ENCODE measurements at regions not wholly inside any gene's neighbourhood (a gene's known extent, or its start where the extent isn't known, plus 50 kb on each side); places are given as distances from the start of the nearest gene placed in this dataset.

DNA sequence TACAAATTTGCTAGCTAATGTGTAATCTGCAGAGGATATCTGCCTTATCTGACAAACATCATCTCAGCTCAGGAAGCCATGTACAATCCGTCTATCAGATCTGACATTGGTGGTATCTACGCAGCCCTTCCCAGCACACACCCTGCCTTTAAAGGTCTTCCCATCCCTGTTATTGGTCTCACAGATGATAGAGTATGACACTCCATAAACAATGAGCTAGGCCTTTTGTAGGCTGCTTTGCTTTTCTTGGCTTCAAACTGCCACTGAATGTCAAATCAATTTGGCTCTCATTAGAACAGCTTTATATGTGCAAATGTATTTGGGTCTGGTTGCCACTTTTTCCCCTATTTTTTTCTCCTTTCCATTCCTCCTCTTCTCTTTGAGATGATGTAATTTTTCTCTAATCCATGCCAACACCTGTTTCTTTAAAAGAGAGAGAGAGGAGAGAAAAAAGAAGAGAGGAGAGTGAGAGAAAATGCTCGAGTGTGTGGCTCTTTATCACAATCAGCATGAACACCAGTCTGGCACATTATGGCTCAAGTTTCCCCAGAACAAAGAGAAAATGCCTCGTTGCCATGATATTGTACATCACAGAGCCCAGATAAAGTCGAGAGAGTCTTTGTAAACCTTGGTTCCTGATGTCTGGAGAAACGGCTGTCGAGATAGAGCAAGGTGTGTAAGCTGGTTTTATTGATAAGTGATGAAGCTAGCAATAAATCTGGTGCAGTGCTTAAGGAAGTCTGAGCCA, 80.8 kb upstream of the DPH6 start:
- peak overlapping the region; percentile 44 for H3K27ac Mint-ChIP-seq
- peaks cover 4% of the 10 kb centered on the region for H3K9me3 Mint-ChIP-seq
- TF ChIP-seq, protein P1, sequence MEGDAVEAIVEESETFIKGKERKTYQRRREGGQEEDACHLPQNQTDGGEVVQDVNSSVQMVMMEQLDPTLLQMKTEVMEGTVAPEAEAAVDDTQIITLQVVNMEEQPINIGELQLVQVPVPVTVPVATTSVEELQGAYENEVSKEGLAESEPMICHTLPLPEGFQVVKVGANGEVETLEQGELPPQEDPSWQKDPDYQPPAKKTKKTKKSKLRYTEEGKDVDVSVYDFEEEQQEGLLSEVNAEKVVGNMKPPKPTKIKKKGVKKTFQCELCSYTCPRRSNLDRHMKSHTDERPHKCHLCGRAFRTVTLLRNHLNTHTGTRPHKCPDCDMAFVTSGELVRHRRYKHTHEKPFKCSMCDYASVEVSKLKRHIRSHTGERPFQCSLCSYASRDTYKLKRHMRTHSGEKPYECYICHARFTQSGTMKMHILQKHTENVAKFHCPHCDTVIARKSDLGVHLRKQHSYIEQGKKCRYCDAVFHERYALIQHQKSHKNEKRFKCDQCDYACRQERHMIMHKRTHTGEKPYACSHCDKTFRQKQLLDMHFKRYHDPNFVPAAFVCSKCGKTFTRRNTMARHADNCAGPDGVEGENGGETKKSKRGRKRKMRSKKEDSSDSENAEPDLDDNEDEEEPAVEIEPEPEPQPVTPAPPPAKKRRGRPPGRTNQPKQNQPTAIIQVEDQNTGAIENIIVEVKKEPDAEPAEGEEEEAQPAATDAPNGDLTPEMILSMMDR (IDR thresholded peaks at IDR 0.05): no peak
- no peak for DNase-seq
- peaks cover 5% of the 10 kb centered on the region for H3K36me3 Mint-ChIP-seq (ENCODE audit: low read depth)
- H3K4me1 Mint-ChIP-seq: peaks cover 25% of the 10 kb centered on the region
- peaks cover 7% of the 10 kb centered on the region for H3K27me3 Mint-ChIP-seq (ENCODE audit: low read depth, poor library complexity)
- H3K4me3 Mint-ChIP-seq: no peak overlapping the region

- no peak overlapping the region for H3K4me3 Mint-ChIP-seq
- H3K4me1 Mint-ChIP-seq: peaks cover 25% of the 10 kb centered on the region
- H3K27ac Mint-ChIP-seq: no peak overlapping the region
- H3K36me3 Mint-ChIP-seq (ENCODE audit: low read depth): peaks cover 5% of the 10 kb centered on the region
- H3K27me3 Mint-ChIP-seq (ENCODE audit: low read depth, poor library complexity): peaks cover 7% of the 10 kb centered on the region
- peaks cover 4% of the 10 kb centered on the region for H3K9me3 Mint-ChIP-seq
- DNase-seq: no peak
- TF ChIP-seq, protein P1 (IDR thresholded peaks at IDR 0.05): no peak
These were observed 81.7 kb upstream of the DPH6 start for GRCh38 chr15:35627696-35628095.

DNA sequence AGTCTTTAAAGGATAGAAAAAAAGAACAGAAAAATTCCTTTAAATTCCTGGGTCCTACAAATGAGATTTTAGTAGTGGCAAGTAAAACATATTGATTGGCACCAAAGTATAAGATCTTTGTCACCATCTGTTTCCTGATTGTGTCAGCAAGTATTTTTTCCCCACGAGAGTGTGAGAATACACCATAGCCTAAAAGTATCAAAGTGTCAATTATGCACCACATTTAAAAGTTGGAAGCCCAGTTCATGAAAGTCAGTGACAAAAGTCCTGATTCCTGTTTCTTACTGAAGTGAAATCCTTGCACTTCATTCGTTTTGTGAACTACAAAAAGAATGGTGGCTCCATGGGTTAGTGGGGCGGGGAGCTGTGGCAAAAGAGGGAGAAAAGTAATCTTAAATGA, 83.8 kb upstream of the DPH6 start:
- Mint-ChIP-seq H3K4me1 (peaks cover 25% of the 10 kb centered on the region), H3K27ac (no peak overlapping the region)

DNA sequence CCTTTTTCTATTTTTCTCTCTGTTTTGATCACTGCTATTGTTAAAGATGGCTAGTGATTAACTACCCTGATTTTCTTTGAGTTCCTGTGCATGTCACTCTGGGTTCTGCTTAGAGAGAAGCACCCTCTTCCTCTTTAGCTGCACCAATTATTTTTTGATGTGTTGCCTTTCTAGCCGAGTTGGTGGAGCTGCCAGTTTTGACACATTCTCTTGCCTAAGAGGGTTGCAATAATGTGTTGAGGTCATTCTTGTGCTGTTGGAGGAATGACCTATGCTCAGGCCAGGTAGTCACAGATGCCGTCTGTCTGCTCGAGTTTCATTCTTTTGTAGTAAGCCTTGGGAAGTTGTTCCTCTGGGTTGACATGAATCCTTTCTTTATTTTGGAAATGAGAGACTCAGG, 84.6 kb upstream of the DPH6 start:
- no peaks in the 10 kb centered on the region for H3K9me3 Mint-ChIP-seq
- H3K27ac Mint-ChIP-seq: no peak overlapping the region
- no peak overlapping the region for H3K4me3 Mint-ChIP-seq
- peaks cover 4% of the 10 kb centered on the region for H3K27me3 Mint-ChIP-seq (ENCODE audit: low read depth, poor library complexity)
- H3K4me1 Mint-ChIP-seq: peaks cover 25% of the 10 kb centered on the region
- H3K36me3 Mint-ChIP-seq (ENCODE audit: low read depth): no peaks in the 10 kb centered on the region
- TF ChIP-seq, protein P1 (IDR thresholded peaks at IDR 0.05): no peak
- no peak for DNase-seq

More for the DNA sequence above, 83.8 kb upstream of the DPH6 start:
- Mint-ChIP-seq H3K27me3 (ENCODE audit: low read depth, poor library complexity) (peaks cover 4% of the 10 kb centered on the region), H3K36me3 (ENCODE audit: low read depth) (peaks cover under 1% of the 10 kb centered on the region), H3K9me3 (peaks cover under 1% of the 10 kb centered on the region), H3K4me3 (no peak overlapping the region)
- no peak for DNase-seq
- TF ChIP-seq, protein P1 (IDR thresholded peaks at IDR 0.05): no peak

GRCh38 chr15:35630985-35631384, 85.0 kb upstream of the DPH6 start:
- H3K4me3 Mint-ChIP-seq: no peak overlapping the region
- no peak for DNase-seq
- no peak overlapping the region for H3K27ac Mint-ChIP-seq
- H3K9me3 Mint-ChIP-seq: no peaks in the 10 kb centered on the region
- no peaks in the 10 kb centered on the region for H3K36me3 Mint-ChIP-seq (ENCODE audit: low read depth)
- H3K27me3 Mint-ChIP-seq (ENCODE audit: low read depth, poor library complexity): peaks cover 4% of the 10 kb centered on the region
- peaks cover 25% of the 10 kb centered on the region for H3K4me1 Mint-ChIP-seq
- TF ChIP-seq, protein P1 (IDR thresholded peaks at IDR 0.05): no peak

- Mint-ChIP-seq H3K27me3 (ENCODE audit: low read depth, poor library complexity) (peaks cover 3% of the 10 kb centered on the region), H3K9me3 (no peaks in the 10 kb centered on the region), H3K27ac (no peak overlapping the region), H3K4me1 (peaks cover 13% of the 10 kb centered on the region), H3K4me3 (no peak overlapping the region), H3K36me3 (ENCODE audit: low read depth) (no peaks in the 10 kb centered on the region)
- TF ChIP-seq, protein P1 (IDR thresholded peaks at IDR 0.05): no peak
- no peak for DNase-seq
These were observed 87.7 kb upstream of the DPH6 start for GRCh38 chr15:35633677-35634076.
